AG10803 (cell line): ENCODE measurements at regions not wholly inside any gene's neighbourhood (a gene's known extent, or its start where the extent isn't known, plus 50 kb on each side); places are given as distances from the start of the nearest gene placed in this dataset.

Source experiments
- DNase-seq: peaks from one replicate; pipeline ENCODE4 v3.0.0; 2010; ENCODE audit warnings: low read depth
- H3K4me3 ChIP-seq: 2 replicates; pipeline ENCODE4 v1.5.1; 2011; ENCODE audit warnings: mild to moderate bottlenecking, low read length, control low read depth
- CTCF ChIP-seq: conservative IDR thresholded peaks from 2 replicates; pipeline ENCODE4 v1.5.1; 2011; ENCODE audit warnings: mild to moderate bottlenecking, low read length, control low read depth, inconsistent platforms

- no peak overlapping the region for H3K4me3 ChIP-seq
- no peak for DNase-seq
- TF ChIP-seq CTCF, result no peak
These were observed 895.8 kb downstream of the TSN start for GRCh38 chr2:122651236-122651635.

GRCh38 chr2:122651780-122652179, 896.3 kb downstream of the TSN start:
- no peak for TF ChIP-seq CTCF
- DNase-seq, result no peak
- H3K4me3 ChIP-seq, result no peak overlapping the region

GRCh38 chr2:122652670-122653069, 897.2 kb downstream of the TSN start:
- peak; percentile 9 for DNase-seq
- TF ChIP-seq CTCF, result no peak
- no peak overlapping the region for H3K4me3 ChIP-seq

- no peak overlapping the region for H3K4me3 ChIP-seq
- no peak for DNase-seq
- no peak for TF ChIP-seq CTCF
These were observed 901.0 kb downstream of the TSN start for GRCh38 chr2:122656403-122656802.

GRCh38 chr2:122660786-122661634, 905.6 kb downstream of the TSN start:
- no peak overlapping the region for H3K4me3 ChIP-seq
- TF ChIP-seq CTCF, result no peak
- DNase-seq, result no peak

- TF ChIP-seq CTCF, result no peak
- H3K4me3 ChIP-seq, result no peak overlapping the region
- no peak for DNase-seq
These were observed 908.2 kb downstream of the TSN start for GRCh38 chr2:122663620-122664019.

- DNase-seq, result no peak
- H3K4me3 ChIP-seq, result no peak overlapping the region
- no peak for TF ChIP-seq CTCF
These were observed 914.2 kb downstream of the TSN start for GRCh38 chr2:122669627-122670026.
